ENCODE measurements at regions not wholly inside any gene's neighbourhood (a gene's known extent, or its start where the extent isn't known, plus 50 kb on each side); places are given as distances from the start of the nearest gene placed in this dataset.

- no peak for DNase-seq
These were observed 159.1 kb upstream of the PPP2R2B start for GRCh38 chr5:147037515-147038205.

- no peak for DNase-seq
These were observed 162.3 kb upstream of the PPP2R2B start for GRCh38 chr5:147040856-147041255.

- no peak for DNase-seq
These were observed 166.2 kb upstream of the PPP2R2B start for GRCh38 chr5:147044572-147045273.

- DNase-seq, result no peak
These were observed 166.7 kb upstream of the PPP2R2B start for GRCh38 chr5:147045290-147045689.

- no peak for DNase-seq
These were observed 167.7 kb upstream of the PPP2R2B start for GRCh38 chr5:147046281-147046680.

GRCh38 chr5:147046894-147047293 lies 168.3 kb upstream of the PPP2R2B start:
- no peak for DNase-seq

GRCh38 chr5:147049764-147050163 lies 171.2 kb upstream of the PPP2R2B start:
- no peak for DNase-seq

GRCh38 chr5:147050172-147050571 lies 171.6 kb upstream of the PPP2R2B start:
- DNase-seq, result no peak

- no peak for DNase-seq
These were observed 172.6 kb upstream of the PPP2R2B start for GRCh38 chr5:147051193-147051592.

GRCh38 chr5:147052519-147052918 lies 174.0 kb upstream of the PPP2R2B start:
- no peak for DNase-seq

- no peak for DNase-seq
These were observed 176.7 kb upstream of the PPP2R2B start for GRCh38 chr5:147055089-147055826.

GRCh38 chr5:147055850-147056566 lies 177.5 kb upstream of the PPP2R2B start:
- peak in 4 of 14 donors; percentile 14 to 33 (median 22) for DNase-seq

GRCh38 chr5:147057051-147057450 lies 177.8 kb upstream of the STK32A start:
- no peak for DNase-seq

GRCh38 chr5:147061431-147061830 lies 173.4 kb upstream of the STK32A start:
- no peak for DNase-seq

- DNase-seq, result no peak
These were observed 172.4 kb upstream of the STK32A start for GRCh38 chr5:147062427-147062826.

- no peak for DNase-seq
These were observed 170.9 kb upstream of the STK32A start for GRCh38 chr5:147063943-147064342.

GRCh38 chr5:147065071-147065470 lies 169.8 kb upstream of the STK32A start:
- DNase-seq, result no peak

GRCh38 chr5:147068998-147069397 lies 165.8 kb upstream of the STK32A start:
- no peak for DNase-seq

- no peak for DNase-seq
These were observed 162.2 kb upstream of the STK32A start for GRCh38 chr5:147072622-147073021.

GRCh38 chr5:147073098-147073497 lies 161.7 kb upstream of the STK32A start:
- no peak for DNase-seq

- no peak for DNase-seq
These were observed 159.6 kb upstream of the STK32A start for GRCh38 chr5:147075187-147075586.

- DNase-seq, result no peak
These were observed 154.4 kb upstream of the STK32A start for GRCh38 chr5:147080391-147080790.

GRCh38 chr5:147081311-147081764 lies 153.5 kb upstream of the STK32A start:
- peak; percentile 1 to 85 (median 77) for DNase-seq
